ENCODE measurements at regions not wholly inside any gene's neighbourhood (a gene's known extent, or its start where the extent isn't known, plus 50 kb on each side); places are given as distances from the start of the nearest gene placed in this dataset.

GRCh38 chr9:80797101-80797829 is 892.1 kb downstream of the TLE1 start:
- no peak overlapping the region for H3K4me3 ChIP-seq (ENCODE audit: low read length)
- DNase-seq (ENCODE audit: low read depth): no peak
- TF ChIP-seq CTCF (IDR thresholded peaks at IDR 0.05; ENCODE audit: insufficient read depth, low read depth, low read length, missing control alignments): no peak

GRCh38 chr9:80796632-80797031 is 892.7 kb downstream of the TLE1 start:
- no peak for TF ChIP-seq CTCF (IDR thresholded peaks at IDR 0.05; ENCODE audit: insufficient read depth, low read depth, low read length, missing control alignments)
- no peak overlapping the region for H3K4me3 ChIP-seq (ENCODE audit: low read length)
- no peak for DNase-seq (ENCODE audit: low read depth)

- no peak overlapping the region for H3K4me3 ChIP-seq (ENCODE audit: low read length)
- TF ChIP-seq CTCF (IDR thresholded peaks at IDR 0.05; ENCODE audit: insufficient read depth, low read depth, low read length, missing control alignments): no peak
- DNase-seq (ENCODE audit: low read depth): peak; percentile 7
These were observed 895.1 kb downstream of the TLE1 start for GRCh38 chr9:80794197-80794596.

- no peak for TF ChIP-seq CTCF (IDR thresholded peaks at IDR 0.05; ENCODE audit: insufficient read depth, low read depth, low read length, missing control alignments)
- no peak overlapping the region for H3K4me3 ChIP-seq (ENCODE audit: low read length)
- DNase-seq (ENCODE audit: low read depth): no peak
These were observed 895.6 kb downstream of the TLE1 start for GRCh38 chr9:80793706-80794105.

- H3K4me3 ChIP-seq (ENCODE audit: low read length): no peak overlapping the region
- DNase-seq (ENCODE audit: low read depth): no peak
- no peak for TF ChIP-seq CTCF (IDR thresholded peaks at IDR 0.05; ENCODE audit: insufficient read depth, low read depth, low read length, missing control alignments)
These were observed 896.6 kb downstream of the TLE1 start for GRCh38 chr9:80792726-80793125.

- H3K4me3 ChIP-seq (ENCODE audit: low read length): no peak overlapping the region
- TF ChIP-seq CTCF (IDR thresholded peaks at IDR 0.05; ENCODE audit: insufficient read depth, low read depth, low read length, missing control alignments): no peak
- DNase-seq (ENCODE audit: low read depth): no peak
These were observed 897.5 kb downstream of the TLE1 start for GRCh38 chr9:80791836-80792235.

- DNase-seq (ENCODE audit: low read depth): no peak
- TF ChIP-seq CTCF (IDR thresholded peaks at IDR 0.05; ENCODE audit: insufficient read depth, low read depth, low read length, missing control alignments): no peak
- no peak overlapping the region for H3K4me3 ChIP-seq (ENCODE audit: low read length)
These were observed 898.6 kb downstream of the TLE1 start for GRCh38 chr9:80790764-80791163.
